RKO (cell line): ENCODE measurements at regions not wholly inside any gene's neighbourhood (a gene's known extent, or its start where the extent isn't known, plus 50 kb on each side); places are given as distances from the start of the nearest gene placed in this dataset.
A peak's percentile ranks its signal among the peaks of the same experiment; 100 is the strongest.
"Not testable (repeated sequence)": the region's sequence is repeated elsewhere in the genome, so short reads cannot be mapped to it uniquely, and the experiment has no call there.

Source experiments
- DNase-seq: peaks from one replicate; pipeline ENCODE4 v3.0.0-alpha.2; 2016; ENCODE audit warnings: low spot score

GRCh38 chr7:153087498-153087897, 327.9 kb downstream of the ACTR3B start:
- DNase-seq = no peak

- DNase-seq = no peak
These were observed 329.0 kb downstream of the ACTR3B start for GRCh38 chr7:153088601-153089000.

- DNase-seq = no peak
These were observed 330.7 kb downstream of the ACTR3B start for GRCh38 chr7:153090209-153090608.

GRCh38 chr7:153090764-153091163, 331.2 kb downstream of the ACTR3B start:
- DNase-seq = peak; percentile 25

- peak; percentile 60 for DNase-seq
These were observed 331.9 kb downstream of the ACTR3B start for GRCh38 chr7:153091477-153091876.

GRCh38 chr7:153097511-153098201, 338.1 kb downstream of the ACTR3B start:
- DNase-seq = no peak

- DNase-seq = no peak
These were observed 339.7 kb downstream of the ACTR3B start for GRCh38 chr7:153099235-153099634.

GRCh38 chr7:153100691-153101237, 341.2 kb downstream of the ACTR3B start:
- no peak for DNase-seq

GRCh38 chr7:153103202-153103601, 343.6 kb downstream of the ACTR3B start:
- DNase-seq = peak; percentile 26

GRCh38 chr7:153107826-153108225, 348.3 kb downstream of the ACTR3B start:
- no peak for DNase-seq

GRCh38 chr7:153109566-153109965, 350.0 kb downstream of the ACTR3B start:
- DNase-seq = no peak

- no peak for DNase-seq
These were observed 351.1 kb downstream of the ACTR3B start for GRCh38 chr7:153110606-153111005.

DNA sequence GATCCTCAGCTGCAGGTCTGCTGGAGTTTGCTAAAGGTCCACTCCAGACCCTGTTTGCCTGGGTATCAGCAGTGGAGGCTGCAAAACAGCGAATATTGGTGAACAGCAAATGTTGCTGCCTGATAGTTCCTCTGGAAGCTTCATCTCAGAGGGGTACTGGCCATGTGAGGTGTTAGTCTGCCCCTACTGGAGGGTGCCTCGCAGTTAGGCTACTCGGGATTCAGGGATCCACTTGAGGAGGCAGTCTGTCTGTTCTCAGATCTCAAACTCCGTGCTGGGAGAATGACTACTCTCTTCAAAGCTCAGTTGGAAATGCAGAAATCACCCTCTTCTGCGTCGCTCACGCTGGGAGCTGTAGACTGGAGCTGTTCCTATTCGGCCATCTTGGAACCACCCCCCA, 362.7 kb downstream of the ACTR3B start:
- not testable (repeated sequence) for DNase-seq

DNA sequence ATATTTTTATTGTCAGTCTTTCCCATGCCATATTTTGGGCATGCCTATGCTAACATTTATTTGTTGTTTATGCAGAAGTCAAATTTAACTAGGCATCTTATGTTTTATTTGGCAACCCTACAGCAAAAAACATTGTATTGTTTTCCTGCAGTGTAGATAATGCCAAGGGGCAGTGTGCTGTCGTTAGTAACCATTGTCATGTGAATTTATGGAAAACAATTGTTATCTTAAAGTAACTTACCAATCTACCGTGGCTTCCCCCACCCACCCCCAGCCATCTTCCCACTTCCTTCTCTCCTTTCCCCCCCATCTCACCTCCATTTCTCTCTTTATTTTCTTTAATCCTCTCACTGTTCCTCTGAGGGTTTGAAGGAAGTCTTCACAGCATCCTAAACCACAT, 370.5 kb downstream of the ACTR3B start:
- DNase-seq = no peak

GRCh38 chr7:153151766-153152165, 392.2 kb downstream of the ACTR3B start:
- no peak for DNase-seq

DNA sequence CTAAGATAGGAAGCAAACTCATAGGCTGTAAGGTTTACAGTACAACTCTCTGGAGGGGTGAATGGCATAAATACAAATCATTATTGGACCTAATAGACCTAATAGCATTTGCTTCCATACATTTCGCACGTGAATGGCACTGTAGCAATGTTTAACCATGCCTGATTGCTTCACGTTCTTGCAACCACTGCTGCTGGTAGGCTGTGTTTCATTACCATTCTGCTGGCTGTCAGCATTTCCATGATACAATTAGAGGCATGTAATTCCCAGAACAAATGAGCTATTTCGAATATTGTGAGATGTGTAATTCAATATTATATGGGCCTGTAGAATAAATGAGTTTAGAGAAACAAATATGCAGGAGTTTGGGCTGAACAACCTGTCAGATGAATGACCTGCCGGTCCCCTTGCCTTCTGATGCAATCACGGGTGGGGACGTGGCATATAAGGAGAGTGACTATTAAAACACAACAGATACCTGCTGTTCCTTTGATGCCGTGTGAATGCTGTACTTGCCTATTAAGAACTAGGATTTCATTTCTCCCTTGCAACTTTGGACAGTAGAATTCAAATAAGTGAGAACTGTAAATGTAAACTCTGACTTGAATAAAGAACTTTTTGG, 393.4 kb downstream of the ACTR3B start:
- DNase-seq = no peak

DNA sequence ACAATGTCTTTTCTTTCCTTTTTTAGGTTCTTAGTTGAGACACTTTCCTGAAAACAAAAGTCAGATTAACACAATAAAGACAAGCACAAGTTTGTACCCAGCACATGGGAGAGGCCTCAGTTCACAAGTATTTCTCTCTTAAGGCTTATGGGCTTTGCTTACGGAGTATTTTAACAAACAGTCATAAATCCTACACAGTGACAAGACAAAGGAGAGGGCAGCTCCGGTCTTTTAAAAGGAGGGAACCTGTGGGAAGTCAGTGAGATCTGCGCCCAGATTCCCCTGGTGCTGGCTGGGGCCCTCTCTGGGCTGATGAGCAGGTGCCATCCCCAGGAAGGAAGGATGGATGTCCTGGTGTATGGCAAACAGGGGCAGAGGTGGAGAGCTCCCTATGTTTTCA, 398.6 kb downstream of the ACTR3B start:
- no peak for DNase-seq

GRCh38 chr7:153170287-153170686, 410.7 kb downstream of the ACTR3B start:
- no peak for DNase-seq

- DNase-seq = no peak
These were observed 426.4 kb downstream of the ACTR3B start for GRCh38 chr7:153185936-153186335.

GRCh38 chr7:153188161-153188560, 428.6 kb downstream of the ACTR3B start:
- no peak for DNase-seq

DNA sequence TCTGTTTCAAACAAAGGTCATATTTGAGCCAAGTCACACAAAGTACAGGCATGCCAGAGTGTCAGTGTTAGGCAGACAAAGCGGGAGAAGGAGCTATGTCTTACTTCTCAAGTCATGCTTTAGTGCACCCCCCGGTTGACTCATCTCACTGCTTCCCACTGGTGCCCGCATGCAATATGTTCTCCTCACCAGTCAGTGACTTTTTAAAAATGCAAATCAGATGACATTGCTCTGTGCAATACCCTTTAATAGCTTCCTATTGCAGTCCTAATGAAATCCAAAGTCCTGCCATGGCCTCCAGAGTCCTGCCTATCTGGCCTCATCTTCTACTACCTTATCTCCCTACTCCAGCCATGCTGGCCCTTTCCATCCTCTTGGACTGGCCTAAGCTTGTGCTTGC, 429.1 kb downstream of the ACTR3B start:
- peak; percentile 16 for DNase-seq

DNA sequence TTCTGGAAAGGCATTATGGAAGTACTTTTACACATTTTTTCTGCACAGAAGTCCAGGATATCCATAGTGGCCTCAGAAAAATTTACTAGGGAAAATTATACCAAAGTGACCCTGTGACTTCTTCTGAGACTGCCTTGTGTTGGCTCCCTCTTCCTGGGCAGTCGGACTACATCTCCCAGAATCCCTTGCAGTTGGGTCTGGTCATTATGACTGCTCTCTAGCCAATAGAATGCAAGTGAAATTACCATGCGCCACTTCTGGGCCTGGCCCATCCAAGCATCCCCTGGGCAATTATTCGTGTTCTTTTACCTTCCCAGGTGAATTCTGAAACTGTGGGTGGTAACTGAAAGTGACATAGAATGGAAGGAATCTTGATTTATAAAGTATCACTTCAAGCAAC, 430.9 kb downstream of the ACTR3B start:
- peak; percentile 46 for DNase-seq

GRCh38 chr7:153190986-153191385, 431.4 kb downstream of the ACTR3B start:
- DNase-seq = no peak

- DNase-seq = peak; percentile 37
These were observed 433.6 kb downstream of the ACTR3B start for GRCh38 chr7:153193144-153193595.
